Esophagus muscularis mucosa (tissue), 4 donors: ENCODE measurements at regions not wholly inside any gene's neighbourhood (a gene's known extent, or its start where the extent isn't known, plus 50 kb on each side); places are given as distances from the start of the nearest gene placed in this dataset.

Experiments used
- DNase-seq: peaks from one replicate; pipeline ENCODE4 v3.0.0-alpha.2; 2017; ENCODE audit errors: extremely low spot score
- H3K27ac ChIP-seq, 4 donors: fragments of 200-600 bp; sonication (generic); replicated peaks in 1 of 4; 1 replicate in 3 of 4; 2 replicates in 1 of 4; pipeline ENCODE4 v1.5.1; 2016 to 2019; ENCODE audit warnings: mild to moderate bottlenecking in 1 of 4
- H3K27me3 ChIP-seq, 4 donors: fragments of 200-600 bp; sonication (generic); one replicate each; pipeline versions ENCODE4 v1.5.1 to v1.6.0; 2016 to 2019
- H3K36me3 ChIP-seq, 4 donors: fragments of 200-600 bp; sonication (generic); one replicate each; pipeline ENCODE4 v1.5.1; 2016 to 2019
- H3K4me1 ChIP-seq, 4 donors: fragments of 200-600 bp; sonication (generic); one replicate each; pipeline ENCODE4 v1.5.1; 2016 to 2019
- H3K4me3 ChIP-seq, 4 donors: fragments of 200-600 bp; sonication (generic); 1 replicate in 2 of 4; 2 replicates in 2 of 4; pipeline ENCODE4 v1.5.1; 2016 to 2019; ENCODE audit warnings: mild to moderate bottlenecking in 4 of 4, moderate library complexity in 1 of 4
- H3K9me3 ChIP-seq, 4 donors: fragments of 200-600 bp; sonication (generic); 1 replicate in 3 of 4; 2 replicates in 1 of 4; pipeline ENCODE4 v1.5.1; 2016 to 2019
- CTCF ChIP-seq, 3 experiments: fragments of 200-600 bp in 2 of 3; fragments of 450-650 bp in 1 of 3; sonication (generic) in 2 of 3; IDR thresholded peaks; one replicate each; pipeline ENCODE4 v1.5.1; 2017 to 2019; ENCODE audit warnings: antibody characterized with exemption in 3 of 3, mild to moderate bottlenecking in 2 of 3, moderate library complexity in 1 of 3
- EP300 ChIP-seq: sonication (generic); formaldehyde crosslinking; IDR thresholded peaks from one replicate; pipeline ENCODE4 v1.6.1; 2017; ENCODE audit warnings: antibody characterized with exemption
- POLR2A ChIP-seq: fragments of 450-650 bp; IDR thresholded peaks from one replicate; pipeline ENCODE4 v1.6.1; 2017; ENCODE audit warnings: antibody characterized with exemption, moderate library complexity, mild to moderate bottlenecking, low read depth
- POLR2AphosphoS5 ChIP-seq, 2 donors: sonication (generic); formaldehyde crosslinking; IDR thresholded peaks; one replicate each; pipeline ENCODE4 v1.6.1; 2017; ENCODE audit warnings: antibody characterized with exemption in 2 of 2
- WGBS: methylation state at CpG from one replicate; pipeline ENCODE4 v1.1.5; 2018; 5-methylcytosine and 5-hydroxymethylcytosine counted together
- intact Hi-C: fragments of 100-400 bp; cut with DNase I; formaldehyde crosslinking; loops from one replicate; pipeline ENCODE4 v1.15.1; 2023

- H3K9me3 ChIP-seq, result no peaks in the 10 kb centered on the region
- 67% methylated on average over 1 of the region's 1 CpG for WGBS
- no peaks in the 10 kb centered on the region for H3K36me3 ChIP-seq
- DNase-seq, result no peak
- no peaks in the 10 kb centered on the region for H3K27me3 ChIP-seq
- H3K27ac ChIP-seq, result no peak overlapping the region
- intact Hi-C loops, result no loop called here
- peaks cover 5 to 19% (median 15%) of the 10 kb centered on the region in 4 donors for H3K4me1 ChIP-seq
- H3K4me3 ChIP-seq, result no peak overlapping the region
- TF ChIP-seq CTCF (IDR thresholded peaks at IDR 0.05) (no peak), POLR2AphosphoS5 (IDR thresholded peaks at IDR 0.05) (no peak), POLR2A (no peak), EP300 (no peak)
These were observed 163.5 kb downstream of the IMPG2 start for GRCh38 chr3:101156787-101157345.

GRCh38 chr3:101155825-101156224, 162.6 kb upstream of the ABI3BP start:
- no peaks in the 10 kb centered on the region for H3K27me3 ChIP-seq
- intact Hi-C loops, result no loop called here
- no peak overlapping the region for H3K27ac ChIP-seq
- H3K9me3 ChIP-seq, result no peaks in the 10 kb centered on the region
- TF ChIP-seq EP300 (no peak), POLR2AphosphoS5 (IDR thresholded peaks at IDR 0.05) (no peak), CTCF (IDR thresholded peaks at IDR 0.05) (no peak), POLR2A (no peak)
- H3K36me3 ChIP-seq, result no peaks in the 10 kb centered on the region
- peaks cover 5 to 19% (median 15%) of the 10 kb centered on the region in 4 donors for H3K4me1 ChIP-seq
- no peak for DNase-seq
- H3K4me3 ChIP-seq, result no peak overlapping the region

GRCh38 chr3:101154401-101154800, 161.2 kb upstream of the ABI3BP start:
- no peak for DNase-seq
- Histone ChIP-seq H3K9me3 (no peaks in the 10 kb centered on the region), H3K27ac (no peak overlapping the region), H3K4me1 (peaks cover 5 to 19% (median 15%) of the 10 kb centered on the region in 4 donors), H3K27me3 (no peaks in the 10 kb centered on the region), H3K4me3 (no peak overlapping the region), H3K36me3 (no peaks in the 10 kb centered on the region)
- intact Hi-C loops, result no loop called here
- WGBS, result 93% methylated on average over 2 of the region's 2 CpGs
- TF ChIP-seq POLR2AphosphoS5 (IDR thresholded peaks at IDR 0.05), result no peak
- no peak for TF ChIP-seq CTCF (IDR thresholded peaks at IDR 0.05)
- no peak for TF ChIP-seq POLR2A
- TF ChIP-seq EP300, result no peak

GRCh38 chr3:101151286-101151913, 158.2 kb upstream of the ABI3BP start:
- no peaks in the 10 kb centered on the region for H3K36me3 ChIP-seq
- TF ChIP-seq CTCF (IDR thresholded peaks at IDR 0.05) (no peak), EP300 (no peak), POLR2A (no peak), POLR2AphosphoS5 (IDR thresholded peaks at IDR 0.05) (no peak)
- 89% methylated on average over 3 of the region's 3 CpGs for WGBS
- intact Hi-C loops, result no loop called here
- DNase-seq, result no peak
- H3K9me3 ChIP-seq, result no peaks in the 10 kb centered on the region
- H3K27me3 ChIP-seq, result no peaks in the 10 kb centered on the region
- no peak overlapping the region for H3K4me3 ChIP-seq
- H3K27ac ChIP-seq, result peak overlapping the region in 1 of 4 donors; percentile 39
- H3K4me1 ChIP-seq, result peaks cover 1 to 9% (median 8%) of the 10 kb centered on the region in 4 donors

GRCh38 chr3:101150504-101150903, 157.3 kb upstream of the ABI3BP start:
- H3K4me1 ChIP-seq, result no peaks in the 10 kb centered on the region
- 72% methylated on average over 2 of the region's 2 CpGs for WGBS
- no peak overlapping the region for H3K27ac ChIP-seq
- H3K9me3 ChIP-seq, result no peaks in the 10 kb centered on the region
- no peak overlapping the region for H3K4me3 ChIP-seq
- no peak for DNase-seq
- intact Hi-C loops, result no loop called here
- H3K27me3 ChIP-seq, result no peaks in the 10 kb centered on the region
- TF ChIP-seq EP300, result no peak
- TF ChIP-seq CTCF (IDR thresholded peaks at IDR 0.05), result no peak
- TF ChIP-seq POLR2AphosphoS5 (IDR thresholded peaks at IDR 0.05), result no peak
- TF ChIP-seq POLR2A, result no peak
- H3K36me3 ChIP-seq, result no peaks in the 10 kb centered on the region
